Left lung (tissue), 4 donors: ENCODE measurements at regions not wholly inside any gene's neighbourhood (a gene's known extent, or its start where the extent isn't known, plus 50 kb on each side); places are given as distances from the start of the nearest gene placed in this dataset.

Experiments used
- ATAC-seq: fragments of 200-7000 bp; cut with Tn5 transposase; one replicate; pipeline ENCODE4 v1.9.1; 2020; ENCODE audit warnings: moderate library complexity
- DNase-seq, 4 donors: peaks; one replicate each; pipeline ENCODE4 v3.0.0-alpha.2; 2013 to 2020
- H3K27ac ChIP-seq, 2 donors: fragments of 200-600 bp; sonication (generic) in 1 of 2; one replicate each; pipeline versions ENCODE4 v1.5.0 to v1.8.0; 2020 to 2021
- H3K27me3 ChIP-seq, 2 donors: fragments of 200-600 bp; sonication (generic) in 1 of 2; one replicate each; pipeline versions ENCODE4 v1.5.0 to v1.8.0; 2020 to 2021
- H3K36me3 ChIP-seq, 2 donors: fragments of 200-600 bp; sonication (generic) in 1 of 2; one replicate each; pipeline versions ENCODE4 v1.5.0 to v1.8.0; 2020 to 2021
- H3K4me1 ChIP-seq, 2 donors: fragments of 200-600 bp; one replicate each; pipeline ENCODE4 v1.8.0; 2021
- H3K4me3 ChIP-seq, 2 donors: fragments of 200-600 bp; sonication (generic) in 1 of 2; one replicate each; pipeline versions ENCODE4 v1.5.0 to v1.8.0; 2020 to 2021; ENCODE audit warnings: mild to moderate bottlenecking in 1 of 2
- H3K9me3 ChIP-seq, 2 donors: fragments of 200-600 bp; sonication (generic) in 1 of 2; one replicate each; pipeline versions ENCODE4 v1.5.0 to v1.8.0; 2020 to 2021
- CTCF ChIP-seq, 2 donors: fragments of 200-600 bp; sonication (generic) in 1 of 2; IDR thresholded peaks; one replicate each; pipeline versions ENCODE4 v1.5.0 to v1.8.0; 2021; ENCODE audit warnings: antibody characterized with exemption in 2 of 2
- intact Hi-C, 2 donors: fragments of 100-400 bp; cut with DNase I; formaldehyde crosslinking; loops; one replicate each; pipeline versions ENCODE4 v1.11.2 to v1.14.2; 2022
- donor health status: DM: no; HTN: yes; CAD: no.
- donor health status: DM: no; HTN: no; CAD: no.

- H3K4me3 ChIP-seq: no peak overlapping the region
- ATAC-seq: no peak
- no peak for TF ChIP-seq CTCF (IDR thresholded peaks at IDR 0.05)
- H3K9me3 ChIP-seq: no peaks in the 10 kb centered on the region
- intact Hi-C loops: no loop called here
- no peaks in the 10 kb centered on the region for H3K36me3 ChIP-seq
- DNase-seq: no peak
- H3K4me1 ChIP-seq: no peaks in the 10 kb centered on the region
- no peaks in the 10 kb centered on the region for H3K27me3 ChIP-seq
- no peak overlapping the region for H3K27ac ChIP-seq
Observed at GRCh38 chr11:70677232-70677916, 279.0 kb downstream of the CTTN start.

- Histone ChIP-seq H3K4me3 (no peak overlapping the region), H3K27me3 (no peaks in the 10 kb centered on the region), H3K9me3 (no peaks in the 10 kb centered on the region), H3K4me1 (no peaks in the 10 kb centered on the region), H3K27ac (no peak overlapping the region), H3K36me3 (no peaks in the 10 kb centered on the region)
- intact Hi-C loops: no loop called here
- no peak for TF ChIP-seq CTCF (IDR thresholded peaks at IDR 0.05)
- no peak for DNase-seq
- no peak for ATAC-seq
Observed at GRCh38 chr11:70678931-70679900, 280.9 kb downstream of the CTTN start.

- intact Hi-C loops: no loop called here
- Histone ChIP-seq H3K27ac (no peak overlapping the region), H3K36me3 (no peaks in the 10 kb centered on the region), H3K27me3 (no peaks in the 10 kb centered on the region), H3K4me1 (no peaks in the 10 kb centered on the region), H3K4me3 (no peak overlapping the region), H3K9me3 (no peaks in the 10 kb centered on the region)
- DNase-seq: no peak
- TF ChIP-seq CTCF (IDR thresholded peaks at IDR 0.05): no peak
- ATAC-seq: no peak
Observed at GRCh38 chr11:70680781-70681281, 282.5 kb downstream of the CTTN start.

GRCh38 chr11:70682056-70682455 is 283.7 kb downstream of the CTTN start:
- ATAC-seq (no peak), DNase-seq (no peak)
- intact Hi-C loops: no loop called here
- TF ChIP-seq CTCF (IDR thresholded peaks at IDR 0.05): no peak
- H3K27ac ChIP-seq: no peak overlapping the region
- no peaks in the 10 kb centered on the region for H3K27me3 ChIP-seq
- H3K4me3 ChIP-seq: no peak overlapping the region
- H3K9me3 ChIP-seq: no peaks in the 10 kb centered on the region
- H3K36me3 ChIP-seq: no peaks in the 10 kb centered on the region
- H3K4me1 ChIP-seq: no peaks in the 10 kb centered on the region

GRCh38 chr11:70682760-70683159 is 284.4 kb downstream of the CTTN start:
- no peak for TF ChIP-seq CTCF (IDR thresholded peaks at IDR 0.05)
- DNase-seq (no peak), ATAC-seq (no peak)
- no peaks in the 10 kb centered on the region for H3K27me3 ChIP-seq
- H3K4me1 ChIP-seq: no peaks in the 10 kb centered on the region
- H3K27ac ChIP-seq: no peak overlapping the region
- no peaks in the 10 kb centered on the region for H3K9me3 ChIP-seq
- intact Hi-C loops: no loop called here
- H3K4me3 ChIP-seq: no peak overlapping the region
- H3K36me3 ChIP-seq: no peaks in the 10 kb centered on the region
